ENCODE measurements at regions not wholly inside any gene's neighbourhood (a gene's known extent, or its start where the extent isn't known, plus 50 kb on each side); places are given as distances from the start of the nearest gene placed in this dataset.
"Not testable (repeated sequence)": the region's sequence is repeated elsewhere in the genome, so short reads cannot be mapped to it uniquely, and the experiment has no call there.

DNA sequence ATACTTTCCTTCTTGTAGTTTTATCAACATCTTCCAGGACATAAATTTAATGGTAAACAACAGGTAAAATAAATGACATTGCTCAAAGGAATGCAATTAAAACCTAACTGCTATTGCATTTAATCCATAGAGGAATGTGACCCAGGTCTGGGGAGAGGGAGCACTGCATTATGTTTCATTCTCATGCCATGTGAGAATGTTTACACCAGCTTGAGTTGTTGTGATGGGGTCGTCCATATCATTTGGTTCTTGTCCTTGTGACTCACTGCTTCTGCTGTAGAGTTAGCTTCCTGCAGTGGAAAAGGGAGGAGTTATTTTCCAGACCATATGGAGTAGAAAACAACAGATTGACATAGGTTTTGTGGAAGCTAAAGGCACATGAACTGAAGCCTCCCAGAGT, 129.3 kb upstream of the PMCH start:
- no peak for TF ChIP-seq FOXK2 (IDR thresholded peaks at IDR 0.05)
- no peak for DNase-seq (ENCODE audit: extremely low spot score)
- CTCF ChIA-PET: no interaction called here
- POLR2A ChIA-PET: no interaction called here

DNA sequence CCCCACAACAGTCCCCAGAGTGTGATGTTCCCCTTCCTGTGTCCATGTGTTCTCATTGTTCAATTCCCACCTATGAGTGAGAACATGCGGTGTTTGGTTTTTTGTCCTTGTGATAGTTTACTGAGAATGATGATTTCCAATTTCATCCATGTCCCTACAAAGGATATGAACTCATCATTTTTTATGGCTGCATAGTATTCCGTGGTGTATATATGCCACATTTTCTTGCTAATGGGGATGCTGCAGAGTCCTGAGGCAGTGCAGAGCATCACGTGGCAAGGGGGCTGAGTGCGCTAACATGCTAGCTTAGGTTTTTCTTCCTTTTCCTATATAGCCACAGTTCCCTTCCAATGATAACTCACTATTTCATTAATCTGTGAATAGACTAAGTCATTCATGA, 127.5 kb upstream of the PMCH start:
- CTCF ChIA-PET; POLR2A ChIA-PET; DNase-seq (ENCODE audit: extremely low spot score): not testable (repeated sequence)

DNA sequence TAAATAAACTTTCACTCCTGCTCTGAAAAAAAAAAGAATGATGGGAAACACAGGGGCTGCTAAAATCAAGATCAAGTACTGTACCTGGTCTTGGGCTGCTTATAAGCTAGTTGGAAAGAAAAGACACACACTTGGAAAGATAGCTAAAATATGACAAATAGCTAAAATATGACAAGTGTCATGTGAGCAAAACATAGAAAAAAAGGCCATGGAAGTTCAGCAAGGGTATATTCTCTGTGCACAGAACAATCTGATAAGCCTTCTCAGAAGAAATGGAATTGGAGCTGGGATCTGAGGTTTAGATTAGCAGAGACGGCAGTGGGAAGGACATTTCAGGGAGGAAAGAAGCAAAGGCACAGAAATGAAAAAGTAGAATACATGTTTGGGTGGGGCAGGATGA, 126.2 kb upstream of the PMCH start:
- no peak for DNase-seq (ENCODE audit: extremely low spot score)
- ChIA-PET POLR2A (no interaction called here), CTCF (no interaction called here)
- TF ChIP-seq BHLHE40 (IDR thresholded peaks at IDR 0.05; ENCODE audit: borderline replicate concordance) (no peak), TARDBP (IDR thresholded peaks at IDR 0.05) (no peak), HDGF (IDR thresholded peaks at IDR 0.05; ENCODE audit: borderline replicate concordance) (no peak), ARNT (IDR thresholded peaks at IDR 0.05) (no peak), ZNF384 (IDR thresholded peaks at IDR 0.05) (no peak), FOXA1 (IDR thresholded peaks at IDR 0.05) (no peak), FOXM1 (IDR thresholded peaks at IDR 0.05; ENCODE audit: borderline replicate concordance) (no peak), LEF1 (IDR thresholded peaks at IDR 0.05; ENCODE audit: borderline replicate concordance) (no peak), SP1 (IDR thresholded peaks at IDR 0.05) (no peak), ELF4 (IDR thresholded peaks at IDR 0.05) (no peak), NFRKB (IDR thresholded peaks at IDR 0.05) (no peak)
- TF ChIP-seq, protein P1, sequence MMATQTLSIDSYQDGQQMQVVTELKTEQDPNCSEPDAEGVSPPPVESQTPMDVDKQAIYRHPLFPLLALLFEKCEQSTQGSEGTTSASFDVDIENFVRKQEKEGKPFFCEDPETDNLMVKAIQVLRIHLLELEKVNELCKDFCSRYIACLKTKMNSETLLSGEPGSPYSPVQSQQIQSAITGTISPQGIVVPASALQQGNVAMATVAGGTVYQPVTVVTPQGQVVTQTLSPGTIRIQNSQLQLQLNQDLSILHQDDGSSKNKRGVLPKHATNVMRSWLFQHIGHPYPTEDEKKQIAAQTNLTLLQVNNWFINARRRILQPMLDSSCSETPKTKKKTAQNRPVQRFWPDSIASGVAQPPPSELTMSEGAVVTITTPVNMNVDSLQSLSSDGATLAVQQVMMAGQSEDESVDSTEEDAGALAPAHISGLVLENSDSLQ (IDR thresholded peaks at IDR 0.05): no peak

DNA sequence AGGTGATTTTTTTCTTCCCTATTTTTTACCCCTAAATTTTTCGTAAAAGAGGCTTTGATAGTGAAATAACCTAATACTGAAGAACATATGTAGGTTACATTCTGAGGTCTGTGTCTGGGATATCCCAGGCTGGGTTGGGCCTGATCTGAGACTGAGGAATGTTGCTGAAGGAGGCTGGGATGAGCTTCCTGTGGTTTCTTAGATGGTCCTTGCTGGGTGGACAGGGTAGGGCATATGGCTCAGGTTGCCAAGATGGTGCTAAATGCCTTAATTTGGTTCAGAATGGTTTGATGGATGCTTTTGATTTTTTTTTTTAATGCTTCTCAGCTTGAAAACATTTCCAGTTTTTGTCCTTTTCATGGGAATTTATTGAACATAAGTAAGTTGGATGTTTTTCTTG, 124.6 kb upstream of the PMCH start:
- TF ChIP-seq ELF4 (IDR thresholded peaks at IDR 0.05): no peak
- no peak for TF ChIP-seq ARNT (IDR thresholded peaks at IDR 0.05)
- no peak for TF ChIP-seq NFRKB (IDR thresholded peaks at IDR 0.05)
- TF ChIP-seq FOXM1 (IDR thresholded peaks at IDR 0.05; ENCODE audit: borderline replicate concordance): no peak
- TF ChIP-seq, protein P1 (IDR thresholded peaks at IDR 0.05): no peak
- TF ChIP-seq LEF1 (IDR thresholded peaks at IDR 0.05; ENCODE audit: borderline replicate concordance): no peak
- no peak for TF ChIP-seq L3MBTL2 (conservative IDR thresholded peaks at IDR 0.05)
- TF ChIP-seq TARDBP (IDR thresholded peaks at IDR 0.05): no peak
- TF ChIP-seq FOXA1 (IDR thresholded peaks at IDR 0.05): no peak
- no peak for TF ChIP-seq SUZ12 (IDR thresholded peaks at IDR 0.05)
- TF ChIP-seq SP1 (IDR thresholded peaks at IDR 0.05): no peak
- no peak for TF ChIP-seq CTBP1 (IDR thresholded peaks at IDR 0.05; ENCODE audit: borderline replicate concordance)
- TF ChIP-seq FOXK2 (IDR thresholded peaks at IDR 0.05): no peak
- no peak for TF ChIP-seq ZNF384 (IDR thresholded peaks at IDR 0.05)
- no peak for TF ChIP-seq BHLHE40 (IDR thresholded peaks at IDR 0.05; ENCODE audit: borderline replicate concordance)
- no peak for DNase-seq (ENCODE audit: extremely low spot score)
- POLR2A ChIA-PET: no interaction called here
- CTCF ChIA-PET: no interaction called here

DNA sequence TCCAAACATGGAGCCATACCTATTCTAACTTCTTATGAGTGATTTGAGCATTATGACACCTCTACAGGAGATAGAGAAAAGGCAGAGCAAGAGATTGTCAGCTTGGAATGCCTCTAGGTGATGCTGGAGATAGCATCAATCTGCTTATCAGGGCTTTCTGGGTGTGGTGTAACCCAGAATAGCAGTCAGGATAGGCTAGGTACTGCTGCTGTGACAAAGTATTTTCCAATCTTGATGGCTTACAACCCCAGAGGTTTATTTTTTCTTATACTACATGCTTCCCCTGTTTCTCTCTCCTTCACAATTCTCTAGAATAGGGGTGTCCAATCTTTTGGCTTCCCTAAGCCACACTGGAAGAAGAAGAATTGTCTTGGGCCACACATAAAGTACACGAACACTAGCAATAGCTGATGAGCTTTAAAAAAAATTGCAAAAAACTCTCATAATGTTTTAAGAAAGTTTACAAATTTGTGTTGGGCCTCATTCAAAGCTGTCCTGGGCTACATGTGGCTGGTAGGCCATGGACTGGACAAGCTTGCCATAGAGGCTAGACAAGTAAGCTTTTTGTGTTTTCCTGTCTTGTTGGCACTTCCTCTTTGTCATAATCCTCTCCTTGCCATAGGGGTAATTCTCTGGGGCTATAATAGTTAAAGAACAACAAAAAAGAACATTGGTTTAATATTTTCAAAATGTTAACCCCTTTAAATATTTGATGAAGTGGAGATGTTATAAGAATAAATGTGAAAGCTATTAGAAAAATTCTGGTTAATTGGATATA, 123.9 kb upstream of the PMCH start:
- DNase-seq (ENCODE audit: extremely low spot score): no peak
- CTCF ChIA-PET: no interaction called here
- TF ChIP-seq NFRKB (IDR thresholded peaks at IDR 0.05) (no peak), ELF4 (IDR thresholded peaks at IDR 0.05) (no peak), CTBP1 (IDR thresholded peaks at IDR 0.05; ENCODE audit: borderline replicate concordance) (no peak), FOXA1 (IDR thresholded peaks at IDR 0.05) (no peak), FOXK2 (IDR thresholded peaks at IDR 0.05) (no peak), L3MBTL2 (conservative IDR thresholded peaks at IDR 0.05) (no peak), ARNT (IDR thresholded peaks at IDR 0.05) (no peak), TARDBP (IDR thresholded peaks at IDR 0.05) (no peak), ZNF384 (IDR thresholded peaks at IDR 0.05) (no peak), FOXM1 (IDR thresholded peaks at IDR 0.05; ENCODE audit: borderline replicate concordance) (no peak), SP1 (IDR thresholded peaks at IDR 0.05) (no peak), BHLHE40 (IDR thresholded peaks at IDR 0.05; ENCODE audit: borderline replicate concordance) (no peak), SUZ12 (IDR thresholded peaks at IDR 0.05) (no peak), HDGF (IDR thresholded peaks at IDR 0.05; ENCODE audit: borderline replicate concordance) (no peak), LEF1 (IDR thresholded peaks at IDR 0.05; ENCODE audit: borderline replicate concordance) (no peak)
- TF ChIP-seq, protein P1 (IDR thresholded peaks at IDR 0.05): no peak
- POLR2A ChIA-PET: no interaction called here

DNA sequence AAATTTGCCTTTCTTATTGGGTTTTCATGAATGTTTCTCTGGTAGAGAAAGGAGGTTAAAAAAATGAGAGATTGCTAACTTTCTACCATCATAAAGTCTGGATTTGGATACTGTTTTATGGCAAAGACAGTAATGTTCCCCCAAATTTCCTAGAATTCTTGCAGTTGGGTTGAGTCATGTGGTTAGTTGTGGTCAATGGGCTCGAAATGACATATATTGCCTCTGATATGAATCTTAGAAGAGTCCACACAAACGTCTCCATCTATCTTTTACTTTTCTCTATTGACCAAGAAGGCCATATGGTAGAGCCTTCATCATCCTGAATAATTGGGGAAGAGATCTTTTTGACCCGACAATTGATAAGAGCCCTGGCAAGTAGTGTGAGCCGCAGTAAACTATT, 119.5 kb upstream of the PMCH start:
- ChIA-PET CTCF (no interaction called here), POLR2A (no interaction called here)
- DNase-seq (ENCODE audit: extremely low spot score): no peak
- TF ChIP-seq CTBP1 (IDR thresholded peaks at IDR 0.05; ENCODE audit: borderline replicate concordance) (no peak), HDGF (IDR thresholded peaks at IDR 0.05; ENCODE audit: borderline replicate concordance) (no peak), FOXK2 (IDR thresholded peaks at IDR 0.05) (no peak), LEF1 (IDR thresholded peaks at IDR 0.05; ENCODE audit: borderline replicate concordance) (no peak), ELF4 (IDR thresholded peaks at IDR 0.05) (no peak), L3MBTL2 (conservative IDR thresholded peaks at IDR 0.05) (no peak), SP1 (IDR thresholded peaks at IDR 0.05) (no peak), SUZ12 (IDR thresholded peaks at IDR 0.05) (no peak), TARDBP (IDR thresholded peaks at IDR 0.05) (no peak), FOXM1 (IDR thresholded peaks at IDR 0.05; ENCODE audit: borderline replicate concordance) (no peak), ARNT (IDR thresholded peaks at IDR 0.05) (no peak), ZNF384 (IDR thresholded peaks at IDR 0.05) (no peak), BHLHE40 (IDR thresholded peaks at IDR 0.05; ENCODE audit: borderline replicate concordance) (no peak), NFRKB (IDR thresholded peaks at IDR 0.05) (no peak), FOXA1 (IDR thresholded peaks at IDR 0.05) (no peak)
- TF ChIP-seq, protein P1 (IDR thresholded peaks at IDR 0.05): no peak

Measured in HEK293T (cell line).